ENCODE measurements at regions not wholly inside any gene's neighbourhood (a gene's known extent, or its start where the extent isn't known, plus 50 kb on each side); places are given as distances from the start of the nearest gene placed in this dataset.

DNA sequence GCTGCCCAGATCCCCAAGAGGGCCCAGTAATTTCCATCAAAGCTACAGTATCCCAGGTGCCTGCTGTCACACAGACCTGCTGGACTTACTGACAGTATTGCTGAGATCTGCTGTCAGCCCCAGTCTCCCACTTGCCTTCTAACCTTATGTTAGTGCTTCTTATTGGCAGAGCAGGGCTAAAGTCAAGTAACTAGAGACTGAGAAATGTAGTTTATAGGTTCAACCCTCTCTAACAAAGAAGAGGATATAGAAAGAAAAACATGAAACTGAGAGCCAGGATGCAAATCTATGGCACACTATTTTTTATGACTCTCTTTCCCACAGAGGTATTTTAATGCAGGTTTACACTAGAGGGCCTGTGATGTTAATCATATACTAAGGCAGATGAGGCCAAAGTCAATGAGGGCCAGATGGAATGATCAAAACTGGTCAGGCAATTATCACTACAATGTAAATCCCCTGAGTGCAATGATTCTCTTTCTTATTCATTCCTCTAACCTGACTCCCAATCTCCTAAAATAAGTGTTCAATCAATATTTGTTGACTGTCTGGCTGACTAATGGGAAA is 781.9 kb downstream of the VRK1 start:
- TF ChIP-seq POLR2A (IDR thresholded peaks at IDR 0.05; ENCODE audit: low read length) (no peak), GATA1 (IDR thresholded peaks at IDR 0.05; ENCODE audit: low read depth, low read length) (no peak)

All from erythroblast (primary cell).